ENCODE measurements at regions not wholly inside any gene's neighbourhood (a gene's known extent, or its start where the extent isn't known, plus 50 kb on each side); places are given as distances from the start of the nearest gene placed in this dataset.

GRCh38 chr10:29205787-29206186 is 83.1 kb upstream of the LYZL1 start:
- no peaks in the 10 kb centered on the region for H3K4me1 ChIP-seq (ENCODE audit: control insufficient read depth, insufficient read depth, low read length)
- no peak overlapping the region for H3K4me3 ChIP-seq (ENCODE audit: low read depth, low read length)
- POLR2A ChIA-PET = no interaction called here
- H3K9me3 ChIP-seq (ENCODE audit: control insufficient read depth, insufficient read depth, low read depth, low read length) = no peaks in the 10 kb centered on the region
- CTCF ChIA-PET = interaction anchor here (0.6 to 1.1 kb wide), 3 partner anchors 102 to 188 kb away, joined by 3 to 5 read pairs (median 4); no protein-coding TSS in a partner anchor
- no peaks in the 10 kb centered on the region for H3K36me3 ChIP-seq (ENCODE audit: control insufficient read depth in 2 of 2, insufficient read depth in 1 of 2, low read length in 2 of 2)
- no peak for TF ChIP-seq ZNF785 (tag by site-specific recombination; IDR thresholded peaks at IDR 0.05)
- no peak for TF ChIP-seq REPIN1 (tag by site-specific recombination; IDR thresholded peaks at IDR 0.05; ENCODE audit: low read depth)
- no peak for TF ChIP-seq MZF1 (tag by site-specific recombination; IDR thresholded peaks at IDR 0.05; ENCODE audit: borderline replicate concordance)
- no peak for TF ChIP-seq ZFP69B (tag by site-specific recombination; IDR thresholded peaks at IDR 0.05)
- no peak for TF ChIP-seq KLF1 (tag by site-specific recombination; IDR thresholded peaks at IDR 0.05)
- TF ChIP-seq MEIS1 (CRISPR knock-in tag; IDR thresholded peaks at IDR 0.05; ENCODE audit: borderline replicate concordance) = no peak
- no peak for TF ChIP-seq ZNF16 (tag by site-specific recombination; IDR thresholded peaks at IDR 0.05; ENCODE audit: low read depth)
- no peak for TF ChIP-seq ZNF768 (tag by site-specific recombination; IDR thresholded peaks at IDR 0.05)
- no peak for TF ChIP-seq ZNF707 (tag by site-specific recombination; IDR thresholded peaks at IDR 0.05)
- TF ChIP-seq PRDM6 (tag by site-specific recombination; IDR thresholded peaks at IDR 0.05) = no peak
- TF ChIP-seq ZNF18 (tag by site-specific recombination; IDR thresholded peaks at IDR 0.05) = no peak
- no peak for TF ChIP-seq KLF10 (tag by site-specific recombination; IDR thresholded peaks at IDR 0.05)
- TF ChIP-seq ZNF777 (tag by site-specific recombination; IDR thresholded peaks at IDR 0.05; ENCODE audit: borderline replicate concordance) = no peak
- TF ChIP-seq ZNF140 (tag by site-specific recombination; IDR thresholded peaks at IDR 0.05) = no peak
- no peak for TF ChIP-seq ZNF37A (tag by site-specific recombination; IDR thresholded peaks at IDR 0.05)
- TF ChIP-seq ZNF26 (tag by site-specific recombination; IDR thresholded peaks at IDR 0.05) = no peak
- TF ChIP-seq ZNF362 (tag by site-specific recombination; IDR thresholded peaks at IDR 0.05) = no peak
- no peak for TF ChIP-seq ZNF223 (tag by site-specific recombination; IDR thresholded peaks at IDR 0.05)
- H3K27ac ChIP-seq (ENCODE audit: extremely low read depth, low read depth, low read length) = no peak overlapping the region

GRCh38 chr10:29208845-29209244 is 80.0 kb upstream of the LYZL1 start:
- ChIA-PET POLR2A (no interaction called here), CTCF (no interaction called here)

More at GRCh38 chr10:29208845-29209244, 80.0 kb upstream of the LYZL1 start:
- H3K4me1 ChIP-seq (ENCODE audit: control insufficient read depth, insufficient read depth, low read length) = no peaks in the 10 kb centered on the region
- no peak for TF ChIP-seq KLF8 (tag by site-specific recombination; IDR thresholded peaks at IDR 0.05)
- TF ChIP-seq FEZF1 (tag by site-specific recombination; IDR thresholded peaks at IDR 0.05) = no peak
- no peak for TF ChIP-seq OSR2 (tag by site-specific recombination; IDR thresholded peaks at IDR 0.05)
- TF ChIP-seq ZNF623 (tag by site-specific recombination; IDR thresholded peaks at IDR 0.05) = no peak
- no peak for TF ChIP-seq ZNF792 (tag by site-specific recombination; IDR thresholded peaks at IDR 0.05)
- TF ChIP-seq ZSCAN16 (tag by site-specific recombination; IDR thresholded peaks at IDR 0.05) = no peak
- no peak for TF ChIP-seq ZNF549 (tag by site-specific recombination; IDR thresholded peaks at IDR 0.05)
- no peak for TF ChIP-seq SCRT2 (tag by site-specific recombination; IDR thresholded peaks at IDR 0.05)
- TF ChIP-seq YY2 (tag by site-specific recombination; IDR thresholded peaks at IDR 0.05) = no peak
- H3K4me3 ChIP-seq (ENCODE audit: low read depth, low read length) = no peak overlapping the region
- no peak overlapping the region for H3K27ac ChIP-seq (ENCODE audit: extremely low read depth, low read depth, low read length)
- no peaks in the 10 kb centered on the region for H3K9me3 ChIP-seq (ENCODE audit: control insufficient read depth, insufficient read depth, low read depth, low read length)
- H3K36me3 ChIP-seq (ENCODE audit: control insufficient read depth in 2 of 2, insufficient read depth in 1 of 2, low read length in 2 of 2) = no peaks in the 10 kb centered on the region
